H1 (cell line): ENCODE measurements at regions not wholly inside any gene's neighbourhood (a gene's known extent, or its start where the extent isn't known, plus 50 kb on each side); places are given as distances from the start of the nearest gene placed in this dataset.

Experiments
- BRCA1 ChIP-seq: IDR thresholded peaks from 2 replicates; pipeline ENCODE4 v1.6.1; 2012; ENCODE audit warnings: low read depth, low read length, improper control_type of control experiment
- CHD7 ChIP-seq: fragments of 300-600 bp; sonication (generic); IDR thresholded peaks from 2 replicates; pipeline ENCODE4 v1.7.1; 2012; ENCODE audit warnings: low read length, moderate library complexity, mild to moderate bottlenecking, inconsistent platforms; ENCODE audit not compliant: insufficient replicate concordance
- NRF1 ChIP-seq: IDR thresholded peaks from 2 replicates; pipeline ENCODE4 v1.6.1; 2011; ENCODE audit warnings: mild to moderate bottlenecking, low read depth, low read length, improper control_type of control experiment
- RBBP5 ChIP-seq: IDR thresholded peaks from 2 replicates; pipeline ENCODE4 v1.7.1; 2012; ENCODE audit warnings: low read depth, mild to moderate bottlenecking, inconsistent platforms, low read length, moderate library complexity, borderline replicate concordance
- RFX5 ChIP-seq: IDR thresholded peaks from 2 replicates; pipeline ENCODE4 v1.6.1; 2011; ENCODE audit warnings: low read depth, low read length, improper control_type of control experiment, borderline replicate concordance

- no peak for TF ChIP-seq RFX5
- no peak for TF ChIP-seq RBBP5
- no peak for TF ChIP-seq CHD7
- no peak for TF ChIP-seq BRCA1
- TF ChIP-seq NRF1 = no peak
These were observed 1808.5 kb upstream of the DEFB115 start (continued) for GRCh38 chr20:29448806-29449470.
